ENCODE measurements at regions not wholly inside any gene's neighbourhood (a gene's known extent, or its start where the extent isn't known, plus 50 kb on each side); places are given as distances from the start of the nearest gene placed in this dataset.

- DNase-seq, result no peak
- Histone ChIP-seq H3K27me3 (no peaks in the 10 kb centered on the region), H3K4me1 (replicated peaks in 1 of 2) (no peaks in the 10 kb centered on the region), H3K36me3 (replicated peaks in 1 of 2) (no peaks in the 10 kb centered on the region), H3K9me3 (replicated peaks in 1 of 3) (no peaks in the 10 kb centered on the region), H3K4me3 (no peak overlapping the region), H3K27ac (no peak overlapping the region)
- intact Hi-C loops (cut with DNase I), result no loop called here
- TF ChIP-seq CTCF (IDR thresholded peaks at IDR 0.05), result no peak
- TF ChIP-seq POLR2A (IDR thresholded peaks at IDR 0.05), result no peak
- 39 to 63% (median 52%) methylated on average over 2 of the region's 2 CpGs for WGBS, 4 donors
Observed at GRCh38 chr9:11352612-11353011, 739.8 kb upstream of the PTPRD start.

GRCh38 chr9:11356067-11356466, 743.3 kb upstream of the PTPRD start:
- Histone ChIP-seq H3K27me3 (no peaks in the 10 kb centered on the region), H3K27ac (no peak overlapping the region), H3K4me3 (no peak overlapping the region), H3K36me3 (replicated peaks in 1 of 2) (no peaks in the 10 kb centered on the region), H3K4me1 (replicated peaks in 1 of 2) (no peaks in the 10 kb centered on the region), H3K9me3 (replicated peaks in 1 of 3) (no peaks in the 10 kb centered on the region)
- TF ChIP-seq CTCF (IDR thresholded peaks at IDR 0.05) (no peak), POLR2A (IDR thresholded peaks at IDR 0.05) (no peak)
- intact Hi-C loops (cut with DNase I), result no loop called here
- DNase-seq, result no peak

GRCh38 chr9:11366585-11367129, 753.9 kb upstream of the PTPRD start:
- no peaks in the 10 kb centered on the region for H3K27me3 ChIP-seq
- H3K9me3 ChIP-seq (replicated peaks in 1 of 3), result no peaks in the 10 kb centered on the region
- 69 to 83% (median 77%) methylated on average over 14 of the region's 14 CpGs for WGBS, 4 donors
- H3K4me3 ChIP-seq, result no peak overlapping the region
- no peaks in the 10 kb centered on the region for H3K36me3 ChIP-seq (replicated peaks in 1 of 2)
- no peaks in the 10 kb centered on the region for H3K4me1 ChIP-seq (replicated peaks in 1 of 2)
- intact Hi-C loops (cut with DNase I), result no loop called here
- TF ChIP-seq POLR2A (IDR thresholded peaks at IDR 0.05) (no peak), CTCF (IDR thresholded peaks at IDR 0.05) (no peak)
- H3K27ac ChIP-seq, result no peak overlapping the region
- no peak for DNase-seq

GRCh38 chr9:11374926-11375325, 762.1 kb upstream of the PTPRD start:
- Histone ChIP-seq H3K36me3 (replicated peaks in 1 of 2) (no peaks in the 10 kb centered on the region), H3K27ac (no peak overlapping the region), H3K4me3 (no peak overlapping the region), H3K4me1 (replicated peaks in 1 of 2) (no peaks in the 10 kb centered on the region), H3K9me3 (replicated peaks in 1 of 3) (no peaks in the 10 kb centered on the region), H3K27me3 (no peaks in the 10 kb centered on the region)
- DNase-seq, result no peak
- WGBS, 4 donors, result 64 to 88% (median 72%) methylated on average over 7 of the region's 7 CpGs
- no peak for TF ChIP-seq CTCF (IDR thresholded peaks at IDR 0.05)
- TF ChIP-seq POLR2A (IDR thresholded peaks at IDR 0.05), result no peak
- intact Hi-C loops (cut with DNase I), result no loop called here
